Smooth muscle cell of the brain vasculature (primary cell): ENCODE measurements at regions not wholly inside any gene's neighbourhood (a gene's known extent, or its start where the extent isn't known, plus 50 kb on each side); places are given as distances from the start of the nearest gene placed in this dataset.
"Not testable (repeated sequence)": the region's sequence is repeated elsewhere in the genome, so short reads cannot be mapped to it uniquely, and the experiment has no call there.

Experiments used
- DNase-seq: peaks from one replicate; pipeline ENCODE4 v3.0.0-alpha.2; 2012; ENCODE audit warnings: low read depth, low spot score

DNA sequence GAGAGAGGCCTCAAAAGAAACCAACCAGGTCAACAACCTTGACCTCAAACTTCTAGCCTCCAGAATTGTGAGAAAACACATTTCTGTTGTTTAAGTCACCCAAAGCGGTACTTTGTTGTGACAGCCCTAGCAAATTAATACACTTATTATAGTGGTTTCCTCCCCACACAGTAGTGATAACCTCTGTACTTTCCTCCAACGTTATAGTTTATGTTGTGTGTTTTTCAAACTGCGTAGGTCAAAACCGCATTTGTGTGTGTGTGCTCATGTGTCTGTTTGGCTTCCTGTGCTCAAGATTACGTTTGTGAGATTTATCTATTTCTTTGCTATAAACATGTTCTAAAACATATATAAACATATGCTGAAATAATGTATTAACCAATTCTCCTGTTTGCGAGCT is 667.8 kb upstream of the USP24 start:
- DNase-seq, result no peak

DNA sequence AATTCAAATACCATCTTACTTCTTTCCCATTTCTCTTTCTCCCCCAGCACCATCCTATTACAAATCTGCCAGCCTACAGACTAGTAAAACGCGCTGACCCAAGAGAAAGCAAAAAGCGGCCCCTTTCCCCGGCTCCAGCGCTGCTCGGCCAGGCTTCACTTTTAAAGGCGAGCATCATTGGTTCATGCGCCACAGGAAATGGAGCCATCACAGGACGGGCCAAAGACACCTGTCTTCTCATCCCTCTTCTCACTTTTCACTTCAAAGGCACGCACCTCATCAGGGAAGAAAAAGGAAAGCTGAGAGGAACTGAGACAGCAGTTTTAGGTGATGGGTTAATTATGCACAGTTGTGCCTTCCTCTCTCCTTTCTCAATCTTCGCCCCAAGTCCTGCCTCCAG is 664.2 kb upstream of the USP24 start:
- no peak for DNase-seq

DNA sequence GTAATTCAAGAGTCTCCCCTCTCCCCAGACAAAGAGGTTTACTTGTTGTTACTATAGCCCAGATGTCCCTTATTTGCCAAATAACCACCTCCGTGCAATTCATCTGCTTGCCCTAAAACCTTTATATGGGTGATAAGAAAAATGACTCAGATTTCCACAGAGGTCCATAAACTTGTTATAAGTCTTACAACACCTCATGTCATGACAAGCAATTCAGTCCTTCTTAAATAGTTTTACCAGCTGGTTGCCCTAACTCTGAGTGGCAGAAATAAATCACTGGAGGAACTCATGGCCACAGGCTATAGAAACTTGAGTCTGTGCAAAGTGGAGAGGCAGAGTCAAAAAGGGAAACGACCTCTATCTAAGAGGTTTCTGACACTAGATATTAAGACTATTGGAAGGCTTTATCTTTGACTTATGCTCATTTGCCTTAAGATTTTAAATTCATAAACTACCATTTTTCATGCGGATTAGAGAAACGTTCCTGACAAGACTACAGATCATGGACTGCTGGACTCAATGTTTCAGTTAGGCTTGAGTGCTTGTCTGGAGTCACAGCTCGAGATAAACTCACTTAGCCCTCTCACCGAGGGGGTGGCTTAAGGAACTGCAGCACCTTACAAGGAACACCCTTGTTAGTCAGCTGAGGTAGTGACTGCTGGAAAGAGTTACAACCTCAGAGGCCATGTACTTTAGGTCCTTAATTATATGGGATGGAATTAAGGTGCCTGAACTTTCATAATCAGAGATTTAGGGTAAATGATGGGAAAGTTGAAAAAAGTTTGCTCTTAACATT is 662.5 kb upstream of the USP24 start:
- no peak for DNase-seq

DNA sequence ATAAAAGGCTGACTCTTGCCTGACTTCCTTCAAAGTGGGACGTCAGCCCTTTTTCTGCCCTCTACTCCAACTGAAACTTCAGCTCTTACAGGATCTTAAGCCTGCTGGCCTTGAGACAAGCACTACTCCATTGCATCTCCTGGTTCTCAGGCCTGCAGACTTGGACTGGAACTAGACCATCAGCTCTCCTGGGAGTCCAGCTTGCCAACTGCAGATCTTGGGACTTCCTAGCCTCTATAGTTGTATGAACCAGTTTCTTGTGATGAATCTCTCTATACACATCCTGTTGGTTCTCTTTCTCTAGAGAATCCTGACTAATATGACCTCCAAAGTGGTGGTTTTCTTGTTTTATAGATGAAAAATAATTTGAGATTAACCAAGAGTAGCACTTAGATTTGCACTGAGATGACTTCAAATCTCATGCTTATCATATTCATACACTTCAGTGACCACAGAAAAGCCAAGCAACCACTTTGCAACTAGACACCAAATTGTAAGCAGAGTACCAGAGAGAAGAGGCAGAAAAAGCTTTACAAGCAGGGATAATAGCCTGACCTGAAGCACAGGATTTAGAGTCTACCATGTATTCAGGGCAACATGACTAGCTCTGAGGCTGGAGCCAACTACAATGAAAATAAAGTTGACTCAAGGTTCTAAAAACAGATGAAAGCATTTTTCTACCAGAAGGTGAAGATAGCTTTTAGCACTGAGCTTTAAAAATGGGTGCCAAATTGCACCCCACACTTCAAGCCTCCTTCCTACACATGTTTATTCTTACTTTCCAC is 661.3 kb upstream of the USP24 start:
- DNase-seq, result no peak

DNA sequence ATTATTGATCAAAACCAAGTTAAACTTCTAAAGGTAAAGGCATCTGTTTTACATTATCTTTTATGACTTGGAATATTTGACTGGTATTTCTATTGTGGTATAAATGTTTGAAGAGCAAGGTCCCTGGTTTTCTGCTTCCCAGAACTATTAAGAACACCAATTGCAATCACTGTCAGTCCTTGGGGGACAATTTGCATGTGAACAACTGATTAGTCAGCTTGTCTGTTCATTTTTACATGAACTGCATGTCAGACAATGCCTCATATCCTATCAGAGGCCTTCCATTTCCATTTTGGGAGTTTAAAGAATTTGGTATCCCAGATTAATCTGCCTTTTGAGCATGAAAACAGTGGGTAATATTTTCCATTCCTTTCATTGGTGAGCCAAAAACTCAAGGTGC is 654.9 kb upstream of the USP24 start:
- no peak for DNase-seq

DNA sequence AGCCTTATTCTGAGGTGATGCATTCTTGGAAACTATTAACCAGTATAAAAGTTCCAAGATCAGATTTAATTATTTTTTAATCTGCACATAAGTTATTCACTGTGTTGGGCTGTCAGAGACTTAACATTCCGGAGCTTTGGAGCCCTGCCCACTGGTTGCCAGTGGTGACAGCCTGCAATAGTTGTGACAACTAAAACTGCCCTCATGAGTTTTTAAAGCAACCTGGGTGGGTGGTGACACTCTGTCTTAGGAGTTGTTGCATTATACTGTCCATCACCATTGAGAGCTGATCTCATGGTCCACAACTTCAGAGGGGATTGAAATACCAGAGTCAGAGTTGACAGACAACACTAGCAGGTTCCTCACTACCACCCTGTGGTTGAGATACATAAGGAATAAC is 653.9 kb upstream of the USP24 start:
- no peak for DNase-seq

DNA sequence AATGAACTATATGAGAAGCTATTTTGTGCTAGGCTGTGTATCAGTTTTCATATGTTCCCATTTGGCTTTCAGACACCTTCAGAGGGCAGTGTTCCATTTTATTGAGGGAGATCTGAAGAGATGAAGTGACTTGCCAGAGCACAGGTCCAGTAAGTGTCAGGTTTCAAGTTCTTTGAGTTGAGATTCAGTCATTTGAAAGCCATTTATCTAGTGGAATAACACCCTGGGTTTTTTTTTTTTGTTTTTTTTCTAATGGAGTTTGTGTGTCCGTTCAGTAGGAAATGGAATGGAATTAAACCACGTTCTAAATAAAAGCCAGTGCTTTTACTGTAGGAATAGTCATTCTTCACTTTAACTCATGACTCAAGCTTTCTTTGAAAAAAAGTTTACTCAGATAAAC is 652.9 kb upstream of the USP24 start:
- no peak for DNase-seq

DNA sequence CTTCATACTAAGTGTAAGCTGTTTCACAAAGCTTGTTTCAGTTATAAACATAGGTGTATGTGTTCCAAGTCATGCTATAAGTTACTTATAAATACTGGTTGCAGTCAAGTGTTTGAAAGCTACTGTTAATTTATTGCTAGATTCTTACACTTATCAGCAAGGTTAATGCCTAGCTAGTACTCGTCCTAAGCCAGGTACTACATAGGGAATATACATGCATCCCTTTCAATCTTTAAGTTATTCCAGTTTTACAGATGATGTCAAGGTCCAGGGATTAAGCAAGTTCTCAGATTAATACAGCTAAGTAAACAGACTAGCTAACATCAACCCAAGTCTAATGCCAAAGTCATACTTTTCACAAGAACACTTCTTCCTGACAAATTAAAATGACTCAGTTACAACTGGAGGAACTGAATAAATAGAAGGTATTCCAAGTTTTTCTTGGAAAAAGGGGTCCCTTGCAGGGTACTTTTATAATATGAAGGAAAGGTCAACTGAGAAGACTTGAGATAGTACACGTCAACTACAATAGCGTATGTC is 652.2 kb upstream of the USP24 start:
- DNase-seq, result no peak

DNA sequence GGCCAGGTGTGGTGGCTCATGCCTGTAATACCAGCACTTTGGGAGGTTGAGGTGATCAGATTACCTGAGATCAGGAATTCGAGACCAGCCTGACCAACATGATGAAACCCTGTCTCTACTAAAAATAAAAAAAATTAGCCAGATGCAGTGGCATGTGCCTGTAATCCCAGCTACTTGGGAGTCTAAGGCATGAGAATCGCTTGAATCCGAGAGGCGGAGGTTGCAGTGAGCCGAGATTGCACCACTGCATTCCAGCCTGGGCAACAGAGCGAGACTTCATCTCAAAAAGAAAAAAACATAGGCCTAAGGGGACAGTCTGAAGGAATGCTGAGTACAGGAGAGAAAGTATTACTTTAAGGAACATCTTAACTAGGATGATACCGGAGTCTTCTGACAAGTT is 650.6 kb upstream of the USP24 start:
- not testable (repeated sequence) for DNase-seq

DNA sequence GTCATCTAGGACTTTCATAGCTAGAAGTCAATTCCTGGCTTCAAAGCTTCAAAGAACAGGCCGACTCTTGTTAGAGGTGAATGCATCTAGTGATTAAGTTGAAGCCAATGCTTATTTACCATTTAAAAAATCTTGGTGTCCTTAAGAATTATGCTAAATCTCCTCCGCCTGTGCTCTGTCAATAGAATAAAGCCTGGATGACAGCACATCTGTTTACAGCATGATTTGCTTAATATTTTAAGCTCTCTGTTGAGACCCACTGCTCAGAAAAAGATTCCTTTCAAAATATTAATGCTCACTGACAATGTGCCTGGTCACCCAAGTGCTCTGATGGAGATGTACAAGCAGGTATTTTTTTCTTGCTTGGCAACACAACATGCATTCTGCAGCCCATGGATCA is 649.1 kb upstream of the USP24 start:
- DNase-seq, result no peak

DNA sequence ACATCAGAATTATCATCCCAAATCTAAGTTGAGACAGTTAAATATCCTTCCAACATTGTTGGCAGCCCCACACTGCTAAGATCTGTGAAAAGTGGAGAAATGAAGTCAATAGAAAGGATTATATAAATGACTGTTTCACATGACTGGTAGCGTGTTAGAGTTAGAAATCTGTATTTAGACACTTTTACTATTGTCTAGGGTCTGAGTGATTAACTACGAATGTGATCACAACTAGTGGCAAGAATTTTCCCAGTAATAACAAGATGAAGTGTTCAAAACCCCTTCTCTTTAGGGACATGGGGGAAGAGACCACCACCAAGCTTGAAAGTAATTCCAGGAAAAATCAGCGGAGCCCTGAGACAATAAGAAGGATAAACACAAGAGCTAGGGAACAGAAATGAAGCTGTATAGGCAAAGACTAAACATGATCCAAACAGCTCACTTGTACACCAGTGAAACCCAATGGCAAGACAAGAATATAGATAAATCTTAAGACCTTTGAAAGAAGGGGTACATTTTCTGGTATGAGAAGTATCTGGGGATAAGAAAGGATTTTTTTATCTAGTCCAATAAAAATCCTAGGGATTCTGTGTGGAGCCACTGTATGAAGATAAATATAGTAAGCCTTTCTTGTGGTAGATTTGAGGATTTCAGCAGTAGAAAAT is 646.6 kb upstream of the USP24 start:
- DNase-seq, result no peak

DNA sequence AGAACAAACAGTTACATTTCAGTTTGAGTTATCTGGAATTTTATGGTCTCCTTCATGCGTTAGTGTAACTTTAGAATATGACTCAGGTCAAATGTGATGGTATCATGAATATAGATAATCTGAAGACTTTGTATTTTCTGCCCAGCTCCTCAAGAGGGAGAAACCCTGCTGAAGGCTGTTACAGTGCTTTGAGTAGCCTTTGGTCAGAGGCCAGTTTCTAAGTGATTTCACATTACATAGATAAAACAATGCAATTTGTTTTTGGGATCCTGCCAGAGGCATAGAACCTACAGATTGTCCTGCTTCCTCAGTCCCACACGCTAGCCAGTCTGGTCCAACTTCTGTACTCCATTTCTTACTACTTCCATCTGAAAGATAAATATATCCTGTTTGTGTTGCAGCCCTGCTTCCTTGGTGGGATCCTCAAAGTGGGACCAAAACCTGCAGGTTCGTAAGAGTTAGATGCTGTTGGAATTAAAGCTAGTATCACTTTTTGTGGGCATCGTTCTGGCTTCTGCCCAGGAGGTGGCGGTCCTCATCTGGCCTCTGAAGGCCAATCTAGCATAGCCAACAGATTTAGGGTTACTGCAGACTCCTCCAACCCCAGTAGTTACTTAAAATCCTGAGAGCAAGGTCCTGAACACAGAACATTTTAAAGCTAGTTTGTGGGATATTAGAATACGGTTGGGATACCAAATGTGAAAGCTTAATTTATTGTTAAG is 645.8 kb upstream of the USP24 start:
- DNase-seq, result no peak

DNA sequence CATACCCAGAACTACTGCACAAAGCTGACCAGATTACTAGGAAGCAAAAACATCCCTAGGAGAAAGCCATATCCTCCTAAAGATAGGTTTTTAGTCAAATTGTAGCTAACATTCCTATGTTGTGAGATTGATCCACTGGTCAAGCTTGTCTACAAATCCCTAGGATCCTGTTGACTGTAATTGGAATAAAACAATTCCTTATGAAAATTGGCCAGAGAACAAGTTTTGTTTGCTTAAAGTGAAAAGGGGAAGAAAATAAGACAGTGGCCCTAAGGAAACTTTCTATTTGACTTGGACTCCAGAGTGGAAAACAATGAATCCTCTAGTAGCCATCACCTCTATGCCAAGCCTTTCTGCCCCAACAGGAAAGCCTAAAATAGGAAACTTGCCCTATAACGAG is 645.2 kb upstream of the USP24 start:
- no peak for DNase-seq

DNA sequence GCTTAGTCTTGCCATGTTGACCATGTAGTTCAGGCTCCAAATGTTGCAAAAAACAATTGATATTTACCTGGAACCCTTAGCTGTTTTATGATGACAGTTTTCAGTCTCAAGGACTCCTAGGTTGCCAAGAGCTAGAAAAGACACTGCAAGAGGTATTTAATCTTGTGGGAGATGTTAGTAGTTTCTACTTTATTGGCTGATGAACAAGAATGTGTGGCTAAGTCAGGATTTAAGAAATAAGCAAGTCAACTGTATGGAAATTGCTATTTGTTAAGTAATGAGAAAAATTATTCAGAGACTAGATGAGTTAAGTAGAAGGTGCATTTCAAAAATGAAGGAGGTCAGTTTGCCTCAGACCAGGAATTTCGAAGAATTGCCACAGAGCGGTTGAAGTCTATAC is 639.7 kb upstream of the USP24 start:
- DNase-seq, result no peak

DNA sequence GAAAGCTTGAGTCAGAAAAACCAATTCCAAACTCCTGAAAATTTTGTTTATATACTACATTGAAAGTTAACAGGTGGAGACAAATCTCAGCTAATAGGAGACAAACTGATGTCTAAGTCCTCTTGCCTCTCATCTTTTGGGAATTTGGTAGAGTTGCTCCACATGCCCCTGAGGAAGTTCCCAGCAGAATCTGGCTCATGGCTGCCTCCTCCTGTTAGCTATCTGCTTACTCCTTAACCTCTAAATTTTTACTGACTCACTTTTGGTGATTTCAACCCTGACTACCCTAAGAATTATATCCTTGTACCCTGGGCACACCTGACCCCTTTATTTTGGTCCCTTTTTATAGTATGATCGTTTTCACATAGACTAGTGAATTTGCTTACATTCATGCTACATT is 633.7 kb upstream of the USP24 start:
- DNase-seq, result no peak

DNA sequence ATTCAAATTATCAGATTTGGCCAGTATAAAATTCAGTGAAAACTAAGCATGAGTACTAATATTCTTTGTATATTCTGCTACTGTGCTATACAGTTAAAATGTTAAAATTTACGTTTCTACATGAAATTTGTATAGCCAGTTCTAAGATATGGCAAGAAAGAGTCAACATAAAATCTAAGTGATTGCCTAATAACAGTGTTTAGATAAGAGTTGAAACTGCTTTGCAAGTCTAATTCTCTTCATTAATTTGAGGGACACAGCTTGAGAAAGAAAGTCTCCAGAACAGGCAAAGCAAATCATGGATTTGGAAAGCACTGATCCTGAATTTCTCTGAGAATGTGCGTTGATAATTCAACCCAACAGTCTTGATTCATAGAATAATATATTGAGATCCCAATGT is 630.9 kb upstream of the USP24 start:
- DNase-seq, result no peak

DNA sequence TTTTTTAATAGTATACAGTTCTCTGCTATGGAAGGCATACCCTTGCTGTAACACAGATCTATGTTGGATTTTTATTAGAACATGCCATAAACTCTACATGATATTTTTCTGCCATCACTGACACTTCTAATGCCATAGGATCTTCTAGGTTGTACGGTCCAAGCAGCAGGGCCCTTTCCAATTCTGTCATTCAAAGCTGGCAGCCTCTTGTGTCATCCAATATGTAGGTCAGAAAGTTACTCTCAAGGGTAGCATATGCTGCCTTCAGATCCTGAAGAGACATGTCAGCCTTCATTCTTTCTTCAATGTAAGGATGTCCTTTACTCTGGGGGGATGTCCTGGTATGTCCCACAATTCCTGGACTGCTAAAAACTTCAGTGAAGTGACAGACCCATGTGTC is 629.2 kb upstream of the USP24 start:
- DNase-seq, result no peak

DNA sequence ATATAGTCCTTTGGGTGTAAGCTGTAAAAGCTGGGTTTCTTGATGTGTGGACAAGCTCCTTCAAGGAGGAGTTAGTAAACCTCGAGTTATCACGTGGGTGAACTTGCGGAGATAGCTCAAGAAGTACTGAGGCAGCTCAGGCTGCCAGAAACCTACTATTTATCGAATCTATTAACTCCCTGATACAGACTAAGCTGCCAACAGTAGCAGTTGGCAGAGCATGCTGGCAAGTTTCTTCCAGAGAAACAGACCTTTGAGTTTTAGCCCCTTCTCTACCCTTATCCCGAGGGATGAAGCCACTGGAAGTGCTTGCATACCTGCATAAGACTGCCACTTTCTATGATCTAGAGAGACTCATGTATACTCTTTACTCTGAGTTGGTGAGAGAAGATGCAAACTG is 624.5 kb upstream of the USP24 start:
- DNase-seq, result no peak

DNA sequence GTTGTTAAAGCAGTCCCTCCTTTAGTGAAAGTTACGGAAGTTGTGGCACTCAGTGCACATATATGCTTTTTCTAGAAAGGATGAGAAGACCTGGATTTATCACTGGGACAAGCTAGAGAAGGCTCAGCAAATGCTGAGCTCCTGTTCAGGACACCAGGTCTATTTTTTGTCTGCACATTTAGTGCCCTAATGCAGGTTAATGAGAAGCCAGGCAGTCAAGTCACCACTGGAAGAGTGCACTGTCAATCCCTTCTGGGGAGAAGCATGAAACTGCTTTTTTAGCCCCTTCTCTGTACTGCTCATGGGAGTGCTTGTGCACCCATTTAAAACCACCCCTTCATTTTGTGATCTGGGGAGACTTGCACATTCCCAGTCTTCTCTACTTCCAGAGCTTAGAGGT is 624.1 kb upstream of the USP24 start:
- no peak for DNase-seq

DNA sequence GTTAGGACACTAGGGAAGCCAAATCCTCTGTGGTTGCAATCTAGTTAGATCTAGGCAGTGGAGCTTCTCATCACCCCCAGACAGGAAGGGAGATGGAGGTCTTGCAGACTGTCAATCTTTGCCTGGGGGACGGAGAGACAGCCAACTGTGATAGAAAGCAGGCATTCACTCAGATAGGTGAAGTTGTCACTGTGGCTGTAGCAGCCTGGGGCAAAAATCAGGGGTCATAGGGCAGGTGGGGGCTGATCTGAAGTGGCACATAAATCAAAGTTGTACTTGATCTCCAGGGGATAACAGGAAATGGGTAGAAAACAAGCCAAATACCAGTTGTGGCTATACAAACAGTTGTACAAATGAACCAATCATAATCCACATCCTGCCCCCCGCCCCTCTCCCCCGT is 620.9 kb upstream of the USP24 start:
- no peak for DNase-seq

DNA sequence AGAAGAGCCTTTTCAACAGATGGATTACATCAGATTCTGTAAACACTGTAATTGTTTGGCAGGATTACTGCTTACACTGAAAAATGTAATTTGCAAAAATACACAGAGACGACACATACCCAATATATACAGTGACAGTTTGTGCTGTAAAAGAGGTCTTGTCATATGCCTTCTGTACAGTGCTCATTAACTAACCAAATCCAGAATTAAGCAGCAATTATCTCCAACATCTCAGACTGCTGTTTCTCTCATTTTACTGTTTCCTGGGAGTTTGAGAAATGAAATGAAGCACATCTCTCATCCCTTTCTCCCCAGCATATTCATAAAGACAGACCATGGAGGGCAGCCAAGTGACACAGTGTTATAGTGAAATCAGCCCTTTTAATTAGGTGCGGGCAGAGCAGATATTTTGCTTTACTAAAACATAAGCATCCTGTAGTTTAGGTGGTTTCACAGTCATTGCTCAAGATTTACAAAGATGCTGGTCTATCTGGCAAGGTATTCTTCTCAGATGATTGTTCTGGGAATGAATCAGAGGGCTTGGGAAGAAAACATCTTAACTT is 618.4 kb upstream of the USP24 start:
- DNase-seq, result no peak

DNA sequence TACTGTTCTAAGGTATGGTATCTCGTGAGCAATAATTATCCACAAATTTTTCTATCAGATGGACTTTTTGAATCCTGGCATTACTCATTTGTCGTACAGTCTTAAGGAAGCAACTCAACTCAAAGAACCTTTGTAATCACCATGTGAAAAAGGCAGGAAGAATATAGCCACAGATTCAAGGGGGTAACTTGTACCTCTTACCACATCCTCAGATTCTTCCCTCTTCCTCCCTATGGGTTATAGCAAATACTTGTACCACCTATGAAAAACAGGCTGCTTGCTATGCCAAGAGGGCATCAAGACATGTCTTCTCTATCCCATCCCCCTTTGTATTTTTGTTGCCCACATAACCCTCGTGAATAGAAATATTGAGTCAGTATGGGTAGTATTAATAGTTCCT is 616.6 kb upstream of the USP24 start:
- no peak for DNase-seq
